HL-60 (cell line): ENCODE measurements at regions not wholly inside any gene's neighbourhood (a gene's known extent, or its start where the extent isn't known, plus 50 kb on each side); places are given as distances from the start of the nearest gene placed in this dataset.

Source experiments
- CTCF ChIP-seq: IDR thresholded peaks from one replicate; pipeline ENCODE4 v1.5.1; 2011; ENCODE audit warnings: low read length, control low read depth, inconsistent platforms; ENCODE audit not compliant: insufficient read depth
- SPI1 ChIP-seq: IDR thresholded peaks from 2 replicates; pipeline ENCODE4 v1.6.1; 2012; ENCODE audit warnings: low read depth, mild to moderate bottlenecking, borderline replicate concordance

DNA sequence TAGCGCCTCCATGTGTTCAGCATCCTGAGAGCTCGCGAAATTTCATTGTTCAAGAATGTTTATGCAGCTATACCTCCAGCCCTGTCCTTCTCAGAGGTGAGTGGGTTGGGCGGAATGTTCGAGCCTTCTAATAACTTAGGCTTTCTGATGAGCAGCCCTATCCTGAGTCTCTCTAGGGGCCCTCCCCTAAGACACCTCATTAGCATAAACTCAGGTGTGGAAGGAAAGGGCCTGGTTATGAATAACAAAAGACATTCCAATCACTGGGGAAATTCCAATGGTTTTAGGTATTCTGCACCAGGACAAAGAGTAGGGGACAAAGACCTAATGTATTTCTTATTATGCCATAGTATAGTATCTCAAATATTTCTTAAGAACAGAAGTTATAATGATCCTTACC, 138.1 kb upstream of the PDZRN3 start:
- TF ChIP-seq CTCF (no peak), SPI1 (no peak)
